ENCODE measurements at regions not wholly inside any gene's neighbourhood (a gene's known extent, or its start where the extent isn't known, plus 50 kb on each side); places are given as distances from the start of the nearest gene placed in this dataset.

- no peak for DNase-seq
These were observed 162.1 kb downstream of the RAB11FIP2 start for GRCh38 chr10:117884592-117884991.

- no peak for DNase-seq
These were observed 161.4 kb downstream of the RAB11FIP2 start for GRCh38 chr10:117885206-117885829.

GRCh38 chr10:117886766-117887165 is 160.0 kb downstream of the RAB11FIP2 start:
- DNase-seq, result no peak

- no peak for DNase-seq
These were observed 157.1 kb downstream of the RAB11FIP2 start for GRCh38 chr10:117889664-117890063.

GRCh38 chr10:117892681-117893220 is 154.0 kb downstream of the RAB11FIP2 start:
- DNase-seq, result no peak

GRCh38 chr10:117894339-117894738 is 152.4 kb downstream of the RAB11FIP2 start:
- DNase-seq, result no peak

- no peak for DNase-seq
These were observed 150.2 kb downstream of the RAB11FIP2 start for GRCh38 chr10:117896517-117896916.

- no peak for DNase-seq
These were observed 147.5 kb downstream of the RAB11FIP2 start for GRCh38 chr10:117899181-117899683.

- DNase-seq, result no peak
These were observed 146.5 kb downstream of the RAB11FIP2 start for GRCh38 chr10:117900280-117900679.

- no peak for DNase-seq
These were observed 142.9 kb downstream of the RAB11FIP2 start for GRCh38 chr10:117903854-117904253.

- no peak for DNase-seq
These were observed 141.3 kb downstream of the RAB11FIP2 start for GRCh38 chr10:117905404-117905803.

- no peak for DNase-seq
These were observed 135.1 kb downstream of the RAB11FIP2 start for GRCh38 chr10:117911684-117912083.

- no peak for DNase-seq
These were observed 132.4 kb downstream of the RAB11FIP2 start for GRCh38 chr10:117914334-117914733.

- no peak for DNase-seq
These were observed 125.8 kb downstream of the RAB11FIP2 start for GRCh38 chr10:117920956-117921355.

GRCh38 chr10:117921421-117921820 is 125.3 kb downstream of the RAB11FIP2 start:
- no peak for DNase-seq

GRCh38 chr10:117924820-117925219 is 121.9 kb downstream of the RAB11FIP2 start:
- DNase-seq, result no peak

- no peak for DNase-seq
These were observed 121.4 kb downstream of the RAB11FIP2 start for GRCh38 chr10:117925369-117925768.

GRCh38 chr10:117926491-117926890 is 120.2 kb downstream of the RAB11FIP2 start:
- DNase-seq, result no peak

GRCh38 chr10:117927332-117927731 is 119.4 kb downstream of the RAB11FIP2 start:
- no peak for DNase-seq

GRCh38 chr10:117927871-117928270 is 118.9 kb downstream of the RAB11FIP2 start:
- no peak for DNase-seq

- DNase-seq, result no peak
These were observed 118.5 kb downstream of the RAB11FIP2 start for GRCh38 chr10:117928281-117928680.

- no peak for DNase-seq
These were observed 118.0 kb downstream of the RAB11FIP2 start for GRCh38 chr10:117928741-117929140.

GRCh38 chr10:117929327-117930067 is 117.2 kb downstream of the RAB11FIP2 start:
- DNase-seq, result no peak

GRCh38 chr10:117931078-117931477 is 115.7 kb downstream of the RAB11FIP2 start:
- DNase-seq, result no peak

All from NCI-H345 (cell line).